ENCODE measurements at regions not wholly inside any gene's neighbourhood (a gene's known extent, or its start where the extent isn't known, plus 50 kb on each side); places are given as distances from the start of the nearest gene placed in this dataset.

DNA sequence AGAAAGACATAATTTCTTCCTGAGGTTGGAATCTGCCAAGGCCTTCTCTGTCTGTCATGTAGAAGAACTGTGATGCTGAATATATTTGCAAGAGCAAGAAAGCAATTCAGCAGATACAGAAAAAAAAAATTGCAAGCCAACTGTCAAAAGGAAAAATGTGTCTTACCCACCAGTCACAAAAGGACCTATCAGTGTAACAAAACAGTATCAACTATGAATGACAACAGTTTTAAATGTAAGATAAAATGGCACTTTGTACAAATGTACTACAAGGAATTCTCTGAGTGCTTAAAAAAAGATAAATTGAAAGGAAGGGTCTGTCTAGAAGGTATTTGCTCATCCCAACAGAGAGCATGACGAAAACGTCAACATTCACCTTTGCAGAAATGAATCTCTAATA, 185.3 kb upstream of the TFAP2D start:
- no peak for TF ChIP-seq ZNF335 (tag by site-specific recombination; conservative IDR thresholded peaks at IDR 0.05)
- TF ChIP-seq, protein P1, sequence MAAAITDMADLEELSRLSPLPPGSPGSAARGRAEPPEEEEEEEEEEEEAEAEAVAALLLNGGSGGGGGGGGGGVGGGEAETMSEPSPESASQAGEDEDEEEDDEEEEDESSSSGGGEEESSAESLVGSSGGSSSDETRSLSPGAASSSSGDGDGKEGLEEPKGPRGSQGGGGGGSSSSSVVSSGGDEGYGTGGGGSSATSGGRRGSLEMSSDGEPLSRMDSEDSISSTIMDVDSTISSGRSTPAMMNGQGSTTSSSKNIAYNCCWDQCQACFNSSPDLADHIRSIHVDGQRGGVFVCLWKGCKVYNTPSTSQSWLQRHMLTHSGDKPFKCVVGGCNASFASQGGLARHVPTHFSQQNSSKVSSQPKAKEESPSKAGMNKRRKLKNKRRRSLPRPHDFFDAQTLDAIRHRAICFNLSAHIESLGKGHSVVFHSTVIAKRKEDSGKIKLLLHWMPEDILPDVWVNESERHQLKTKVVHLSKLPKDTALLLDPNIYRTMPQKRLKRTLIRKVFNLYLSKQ (tag by site-specific recombination; IDR thresholded peaks at IDR 0.05; ENCODE audit: borderline replicate concordance): no peak
- TF ChIP-seq, protein P2, sequence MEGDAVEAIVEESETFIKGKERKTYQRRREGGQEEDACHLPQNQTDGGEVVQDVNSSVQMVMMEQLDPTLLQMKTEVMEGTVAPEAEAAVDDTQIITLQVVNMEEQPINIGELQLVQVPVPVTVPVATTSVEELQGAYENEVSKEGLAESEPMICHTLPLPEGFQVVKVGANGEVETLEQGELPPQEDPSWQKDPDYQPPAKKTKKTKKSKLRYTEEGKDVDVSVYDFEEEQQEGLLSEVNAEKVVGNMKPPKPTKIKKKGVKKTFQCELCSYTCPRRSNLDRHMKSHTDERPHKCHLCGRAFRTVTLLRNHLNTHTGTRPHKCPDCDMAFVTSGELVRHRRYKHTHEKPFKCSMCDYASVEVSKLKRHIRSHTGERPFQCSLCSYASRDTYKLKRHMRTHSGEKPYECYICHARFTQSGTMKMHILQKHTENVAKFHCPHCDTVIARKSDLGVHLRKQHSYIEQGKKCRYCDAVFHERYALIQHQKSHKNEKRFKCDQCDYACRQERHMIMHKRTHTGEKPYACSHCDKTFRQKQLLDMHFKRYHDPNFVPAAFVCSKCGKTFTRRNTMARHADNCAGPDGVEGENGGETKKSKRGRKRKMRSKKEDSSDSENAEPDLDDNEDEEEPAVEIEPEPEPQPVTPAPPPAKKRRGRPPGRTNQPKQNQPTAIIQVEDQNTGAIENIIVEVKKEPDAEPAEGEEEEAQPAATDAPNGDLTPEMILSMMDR (tag by site-specific recombination; IDR thresholded peaks at IDR 0.05): no peak
- TF ChIP-seq ZFP37 (tag by site-specific recombination; IDR thresholded peaks at IDR 0.05): no peak
- no peak for TF ChIP-seq ZNF561 (tag by site-specific recombination; IDR thresholded peaks at IDR 0.05; ENCODE audit: borderline replicate concordance)

Measured in HEK293 (cell line).